HG03432 (cell line): ENCODE measurements at regions not wholly inside any gene's neighbourhood (a gene's known extent, or its start where the extent isn't known, plus 50 kb on each side); places are given as distances from the start of the nearest gene placed in this dataset.

Experiments used
- ATAC-seq: cut with Tn5 transposase; IDR thresholded peaks from one replicate; pipeline ENCODE4 v1.9.1; 2021; ENCODE audit warnings: mild to moderate bottlenecking, moderate library complexity; ENCODE audit not compliant: unreplicated experiment

- no peak for ATAC-seq
Observed at GRCh38 chr2:134770702-134771101, 51.9 kb upstream of the TMEM163 start.

GRCh38 chr2:134771313-134771801, 52.6 kb upstream of the TMEM163 start:
- no peak for ATAC-seq

DNA sequence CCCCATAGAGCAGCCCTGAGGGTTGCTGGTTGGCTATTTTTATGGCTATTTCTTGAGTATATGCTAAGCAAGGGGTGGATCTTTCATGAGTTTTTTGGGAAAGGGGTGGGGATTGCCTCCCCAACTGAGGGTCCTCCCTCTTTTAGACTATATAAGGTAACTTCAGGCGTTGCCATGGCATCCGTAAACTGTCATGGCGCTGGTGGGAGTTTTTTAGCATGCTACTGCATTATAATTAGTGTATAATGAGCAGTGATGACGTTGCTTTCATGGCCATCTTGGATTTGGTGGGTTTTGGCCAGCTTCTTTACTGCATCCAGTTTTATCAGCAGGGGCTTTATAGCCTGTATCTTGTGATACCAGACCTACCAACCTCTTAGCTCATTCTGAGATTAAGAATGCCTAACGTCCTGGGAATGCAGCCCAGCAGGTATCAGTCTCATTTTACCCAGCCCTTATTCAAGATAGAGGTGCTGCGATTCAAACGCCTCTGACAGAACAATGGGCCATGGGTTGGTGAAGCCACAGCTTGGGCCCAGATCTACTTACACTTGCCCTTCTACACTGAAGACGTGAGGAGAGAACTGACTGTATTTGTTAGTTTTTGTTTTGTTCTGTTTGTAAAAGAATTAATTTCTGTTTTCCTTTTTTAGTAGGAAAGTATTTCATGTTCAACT, 53.8 kb upstream of the TMEM163 start:
- ATAC-seq, result no peak

DNA sequence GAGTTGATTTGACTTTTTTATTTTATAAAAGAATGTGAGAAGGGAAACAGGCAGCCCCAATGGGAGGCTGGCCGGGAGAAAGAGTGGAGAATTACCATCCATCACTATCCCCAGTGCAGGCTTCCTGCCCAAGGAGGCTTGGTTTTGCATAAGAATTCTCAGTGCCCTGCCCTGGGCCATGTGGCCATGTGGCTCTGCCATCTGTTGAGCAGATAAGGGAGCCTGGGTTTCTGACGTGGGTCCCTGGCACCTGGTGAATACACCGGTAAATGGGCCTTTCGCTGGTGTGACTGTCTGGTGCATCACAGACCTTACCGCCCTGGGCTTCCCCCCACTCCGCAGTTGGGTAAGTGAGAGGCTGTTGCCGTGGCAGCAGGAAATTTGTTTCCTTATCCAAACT, 54.5 kb upstream of the TMEM163 start:
- ATAC-seq, result no peak

GRCh38 chr2:134773759-134774742, 55.3 kb upstream of the TMEM163 start:
- ATAC-seq, result no peak

- ATAC-seq, result no peak
Observed at GRCh38 chr2:134774786-134775641, 56.2 kb upstream of the TMEM163 start.

GRCh38 chr2:134776836-134777235, 58.0 kb upstream of the TMEM163 start:
- no peak for ATAC-seq

GRCh38 chr2:134777593-134777992, 58.8 kb upstream of the TMEM163 start:
- no peak for ATAC-seq

DNA sequence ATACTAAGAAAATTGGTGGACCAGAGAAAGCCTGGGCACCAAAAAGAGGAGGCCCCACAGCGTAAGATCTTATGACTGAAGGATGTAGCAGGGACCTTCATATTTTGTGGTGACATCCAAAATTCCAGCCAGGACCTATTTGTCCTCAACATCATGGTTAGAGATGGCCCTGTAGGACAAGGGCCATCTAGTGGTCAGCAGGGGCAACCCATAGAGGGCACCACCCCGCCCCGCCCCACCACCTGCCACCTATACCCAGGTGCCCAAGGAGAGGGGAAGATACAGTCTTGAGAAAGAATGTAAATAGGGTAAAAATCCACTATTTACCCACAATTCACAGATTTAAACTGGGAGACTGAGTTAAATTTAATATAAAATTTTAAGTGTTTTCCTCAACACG, 59.6 kb upstream of the TMEM163 start:
- no peak for ATAC-seq

GRCh38 chr2:134780972-134781371, 57.4 kb upstream of the ACMSD start:
- ATAC-seq, result no peak

GRCh38 chr2:134782107-134782506, 56.3 kb upstream of the ACMSD start:
- ATAC-seq, result no peak

- ATAC-seq, result peak; percentile 72
Observed at GRCh38 chr2:134782792-134783191, 55.6 kb upstream of the ACMSD start.

DNA sequence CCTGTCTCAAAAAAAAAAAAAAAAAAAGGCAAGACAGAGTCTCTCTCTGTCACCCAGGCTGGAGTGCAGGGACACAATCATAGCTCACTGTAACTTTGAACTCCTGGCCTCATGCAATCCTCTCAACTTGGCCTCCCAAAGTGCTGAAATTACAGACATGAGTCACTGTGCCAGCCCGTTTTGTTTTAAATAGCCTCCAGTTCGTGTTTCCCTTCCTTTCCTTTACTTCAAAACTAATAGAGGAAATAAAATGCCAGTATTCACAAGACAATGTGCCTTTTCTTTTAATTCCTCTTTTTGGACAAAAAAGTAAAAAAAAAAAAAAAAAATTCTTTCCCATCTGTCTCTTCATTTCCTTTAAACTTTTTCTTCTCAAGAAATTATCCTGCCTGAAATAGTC, 54.5 kb upstream of the ACMSD start:
- ATAC-seq, result no peak

GRCh38 chr2:134785659-134786430, 52.6 kb upstream of the ACMSD start:
- no peak for ATAC-seq

DNA sequence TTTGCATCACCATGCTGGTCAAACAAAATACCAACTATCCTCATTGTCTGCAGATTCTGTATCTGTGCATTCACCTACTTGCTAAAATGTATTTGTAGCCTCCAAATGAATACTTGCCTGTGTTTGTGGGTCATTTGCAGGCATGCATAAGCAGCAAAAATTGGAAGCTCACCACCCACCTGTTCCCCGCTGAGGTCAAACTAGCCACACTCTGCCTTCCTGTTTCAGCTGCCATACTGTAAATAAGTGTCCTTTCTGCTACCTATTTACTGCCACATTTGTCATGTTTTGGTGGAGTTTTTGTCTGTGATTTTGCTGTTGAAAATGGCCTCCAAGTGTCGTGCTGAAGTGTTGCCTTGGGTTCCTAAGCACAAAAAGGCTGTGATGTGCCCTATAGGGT, 50.0 kb upstream of the ACMSD start:
- ATAC-seq, result no peak
